ENCODE measurements at regions not wholly inside any gene's neighbourhood (a gene's known extent, or its start where the extent isn't known, plus 50 kb on each side); places are given as distances from the start of the nearest gene placed in this dataset.

- Histone ChIP-seq H3K4me3 (no peak overlapping the region), H3K27me3 (no peaks in the 10 kb centered on the region), H3K27ac (no peak overlapping the region), H3K36me3 (no peaks in the 10 kb centered on the region), H3K9me3 (no peaks in the 10 kb centered on the region), H3K4me1 (no peaks in the 10 kb centered on the region)
- 38% methylated on average over 1 of the region's 1 CpG; no CpG with 5 or more reads in 1 of the 2 donors for WGBS, 2 donors (ENCODE audit: low coverage in 1 of 2)
- TF ChIP-seq POLR2AphosphoS5 (IDR thresholded peaks at IDR 0.05): no peak
- no peak for TF ChIP-seq EP300 (IDR thresholded peaks at IDR 0.05)
- no peak for TF ChIP-seq POLR2A (IDR thresholded peaks at IDR 0.05)
- TF ChIP-seq, protein P1, sequence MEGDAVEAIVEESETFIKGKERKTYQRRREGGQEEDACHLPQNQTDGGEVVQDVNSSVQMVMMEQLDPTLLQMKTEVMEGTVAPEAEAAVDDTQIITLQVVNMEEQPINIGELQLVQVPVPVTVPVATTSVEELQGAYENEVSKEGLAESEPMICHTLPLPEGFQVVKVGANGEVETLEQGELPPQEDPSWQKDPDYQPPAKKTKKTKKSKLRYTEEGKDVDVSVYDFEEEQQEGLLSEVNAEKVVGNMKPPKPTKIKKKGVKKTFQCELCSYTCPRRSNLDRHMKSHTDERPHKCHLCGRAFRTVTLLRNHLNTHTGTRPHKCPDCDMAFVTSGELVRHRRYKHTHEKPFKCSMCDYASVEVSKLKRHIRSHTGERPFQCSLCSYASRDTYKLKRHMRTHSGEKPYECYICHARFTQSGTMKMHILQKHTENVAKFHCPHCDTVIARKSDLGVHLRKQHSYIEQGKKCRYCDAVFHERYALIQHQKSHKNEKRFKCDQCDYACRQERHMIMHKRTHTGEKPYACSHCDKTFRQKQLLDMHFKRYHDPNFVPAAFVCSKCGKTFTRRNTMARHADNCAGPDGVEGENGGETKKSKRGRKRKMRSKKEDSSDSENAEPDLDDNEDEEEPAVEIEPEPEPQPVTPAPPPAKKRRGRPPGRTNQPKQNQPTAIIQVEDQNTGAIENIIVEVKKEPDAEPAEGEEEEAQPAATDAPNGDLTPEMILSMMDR (IDR thresholded peaks at IDR 0.05): no peak
- no peak for ATAC-seq
These were observed 536.4 kb upstream of the UBE2E2 start for GRCh38 chr3:22666736-22667135.

DNA sequence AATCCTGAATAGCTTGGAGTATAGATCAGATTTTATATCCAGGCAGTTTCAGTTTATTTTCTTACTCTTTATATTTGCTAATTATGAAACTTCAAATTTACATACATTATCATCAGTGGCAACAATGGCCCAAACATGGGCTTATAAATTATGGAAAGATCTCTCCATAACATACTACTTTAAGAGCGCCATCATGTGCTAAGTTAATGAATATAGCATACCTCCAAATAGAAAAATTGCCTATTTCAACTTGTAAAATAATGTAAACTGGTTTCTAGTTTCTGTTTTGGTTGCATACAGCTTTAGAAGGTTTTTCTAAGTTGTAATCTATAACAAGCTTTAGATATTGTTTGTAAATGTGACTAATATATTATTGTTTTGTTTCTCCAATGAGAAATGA is 531.3 kb upstream of the UBE2E2 start:
- no peaks in the 10 kb centered on the region for H3K27me3 ChIP-seq
- TF ChIP-seq POLR2AphosphoS5 (IDR thresholded peaks at IDR 0.05) (no peak), EP300 (IDR thresholded peaks at IDR 0.05) (no peak), POLR2A (IDR thresholded peaks at IDR 0.05) (no peak)
- TF ChIP-seq, protein P1 (IDR thresholded peaks at IDR 0.05): no peak
- no peaks in the 10 kb centered on the region for H3K36me3 ChIP-seq
- H3K4me1 ChIP-seq: no peaks in the 10 kb centered on the region
- 100% methylated on average over 1 of the region's 1 CpG for WGBS, 2 donors (ENCODE audit: low coverage in 1 of 2)
- ATAC-seq: no peak
- no peak overlapping the region for H3K27ac ChIP-seq
- H3K4me3 ChIP-seq: no peak overlapping the region
- H3K9me3 ChIP-seq: no peaks in the 10 kb centered on the region

GRCh38 chr3:22684739-22685138 is 518.4 kb upstream of the UBE2E2 start:
- Histone ChIP-seq H3K4me3 (peak overlapping the region in 1 of 2 donors; percentile 2), H3K27ac (peak overlapping the region in 3 of 4 donors; percentile 8 to 54 (median 33)), H3K36me3 (no peaks in the 10 kb centered on the region), H3K27me3 (no peaks in the 10 kb centered on the region), H3K4me1 (peaks cover 0 to 13% (median 2%) of the 10 kb centered on the region in 3 donors), H3K9me3 (no peaks in the 10 kb centered on the region)
- peak; percentile 68 for ATAC-seq
- TF ChIP-seq POLR2AphosphoS5 (IDR thresholded peaks at IDR 0.05) (peak; percentile 64), EP300 (IDR thresholded peaks at IDR 0.05) (no peak)
- 4% methylated on average over 3 of the region's 3 CpGs for WGBS, 2 donors (ENCODE audit: low coverage in 1 of 2)

DNA sequence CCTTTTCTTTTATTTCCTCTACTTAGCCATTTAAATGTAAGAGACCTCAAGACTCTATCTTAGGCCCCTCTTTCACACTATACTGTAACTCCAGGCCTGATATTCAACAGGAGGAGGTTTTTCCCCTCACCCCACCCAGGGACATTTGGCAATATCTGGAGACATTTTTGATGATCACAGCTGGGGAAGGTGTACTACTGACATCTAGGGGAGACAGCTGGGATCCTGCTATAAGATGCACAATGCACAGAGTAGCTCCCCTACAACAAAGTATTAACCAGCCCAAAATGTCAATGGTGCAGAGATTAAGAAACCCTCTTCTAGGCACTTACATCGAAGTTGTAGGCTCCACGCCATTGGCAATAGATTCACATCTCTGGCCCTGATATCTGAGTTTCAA is 517.5 kb upstream of the UBE2E2 start:
- Histone ChIP-seq H3K4me1 (peaks cover 0 to 13% (median 2%) of the 10 kb centered on the region in 3 donors), H3K4me3 (no peak overlapping the region), H3K27ac (no peak overlapping the region), H3K27me3 (no peaks in the 10 kb centered on the region), H3K36me3 (no peaks in the 10 kb centered on the region), H3K9me3 (no peaks in the 10 kb centered on the region)
- TF ChIP-seq POLR2AphosphoS5 (IDR thresholded peaks at IDR 0.05) (no peak), POLR2A (IDR thresholded peaks at IDR 0.05) (no peak), EP300 (IDR thresholded peaks at IDR 0.05) (no peak)
- TF ChIP-seq, protein P1 (IDR thresholded peaks at IDR 0.05): no peak
- WGBS, 2 donors (ENCODE audit: low coverage in 1 of 2): 80 to 86% methylated on average over 2 of the region's 2 CpGs
- ATAC-seq: no peak

DNA sequence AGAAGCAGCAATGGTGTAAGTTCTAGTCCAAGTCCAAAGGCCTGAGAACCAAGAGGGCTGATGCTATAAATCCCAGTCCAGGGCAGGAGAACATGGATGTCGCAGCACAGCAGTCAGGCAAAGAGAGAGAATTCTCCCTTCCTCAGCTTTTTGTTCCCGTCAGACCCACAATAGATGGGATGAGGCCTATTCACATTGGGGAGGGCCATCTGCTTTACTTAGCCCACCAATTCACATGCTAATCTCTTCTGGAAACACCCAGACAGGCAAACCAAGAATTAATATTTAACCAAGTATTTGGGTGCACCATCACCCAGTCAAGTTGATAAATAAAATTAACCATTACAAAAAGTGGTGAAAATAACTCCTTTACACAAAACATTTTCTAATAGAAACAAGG is 511.7 kb upstream of the UBE2E2 start:
- Histone ChIP-seq H3K4me3 (no peak overlapping the region), H3K27ac (no peak overlapping the region), H3K9me3 (no peaks in the 10 kb centered on the region), H3K27me3 (no peaks in the 10 kb centered on the region), H3K36me3 (no peaks in the 10 kb centered on the region), H3K4me1 (peaks cover 0 to 10% (median 0%) of the 10 kb centered on the region in 3 donors)
- ATAC-seq: no peak
- TF ChIP-seq EP300 (IDR thresholded peaks at IDR 0.05) (no peak), POLR2AphosphoS5 (IDR thresholded peaks at IDR 0.05) (no peak), POLR2A (IDR thresholded peaks at IDR 0.05) (no peak)
- TF ChIP-seq, protein P1 (IDR thresholded peaks at IDR 0.05): no peak
- WGBS, 2 donors (ENCODE audit: low coverage in 1 of 2): 56 to 78% methylated on average over 1 to 2 of the region's 2 CpGs

All from gastroesophageal sphincter (tissue), 4 donors.